ENCODE measurements at regions not wholly inside any gene's neighbourhood (a gene's known extent, or its start where the extent isn't known, plus 50 kb on each side); places are given as distances from the start of the nearest gene placed in this dataset.

DNA sequence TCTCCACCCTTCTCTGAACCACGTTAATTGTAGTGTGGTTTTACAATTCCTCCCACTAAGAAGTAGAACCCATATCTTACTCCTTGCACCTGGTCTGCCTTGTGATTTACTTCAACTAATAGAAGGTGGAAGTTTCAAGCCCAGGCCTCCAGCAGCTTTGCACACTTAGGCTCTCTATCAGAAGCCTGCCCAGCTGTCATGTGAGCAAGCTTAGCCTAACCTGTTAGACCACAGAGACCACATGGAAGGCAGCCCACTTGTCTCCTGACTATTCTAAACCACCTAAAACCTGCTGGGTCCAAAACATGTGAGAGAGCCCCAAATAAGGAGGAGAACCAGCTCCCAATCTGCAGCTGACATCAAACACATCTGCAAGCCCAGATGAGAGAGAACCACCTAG lies 127.6 kb upstream of the BTBD3 start:
- TF ChIP-seq, protein P1, sequence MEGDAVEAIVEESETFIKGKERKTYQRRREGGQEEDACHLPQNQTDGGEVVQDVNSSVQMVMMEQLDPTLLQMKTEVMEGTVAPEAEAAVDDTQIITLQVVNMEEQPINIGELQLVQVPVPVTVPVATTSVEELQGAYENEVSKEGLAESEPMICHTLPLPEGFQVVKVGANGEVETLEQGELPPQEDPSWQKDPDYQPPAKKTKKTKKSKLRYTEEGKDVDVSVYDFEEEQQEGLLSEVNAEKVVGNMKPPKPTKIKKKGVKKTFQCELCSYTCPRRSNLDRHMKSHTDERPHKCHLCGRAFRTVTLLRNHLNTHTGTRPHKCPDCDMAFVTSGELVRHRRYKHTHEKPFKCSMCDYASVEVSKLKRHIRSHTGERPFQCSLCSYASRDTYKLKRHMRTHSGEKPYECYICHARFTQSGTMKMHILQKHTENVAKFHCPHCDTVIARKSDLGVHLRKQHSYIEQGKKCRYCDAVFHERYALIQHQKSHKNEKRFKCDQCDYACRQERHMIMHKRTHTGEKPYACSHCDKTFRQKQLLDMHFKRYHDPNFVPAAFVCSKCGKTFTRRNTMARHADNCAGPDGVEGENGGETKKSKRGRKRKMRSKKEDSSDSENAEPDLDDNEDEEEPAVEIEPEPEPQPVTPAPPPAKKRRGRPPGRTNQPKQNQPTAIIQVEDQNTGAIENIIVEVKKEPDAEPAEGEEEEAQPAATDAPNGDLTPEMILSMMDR (IDR thresholded peaks at IDR 0.05; ENCODE audit: low read depth, low read length) = no peak
- TF ChIP-seq EZH2phosphoT487 (IDR thresholded peaks at IDR 0.05; ENCODE audit: low read depth) = no peak

Measured in OCI-LY3 (cell line).